NT2/D1 (cell line): ENCODE measurements at regions not wholly inside any gene's neighbourhood (a gene's known extent, or its start where the extent isn't known, plus 50 kb on each side); places are given as distances from the start of the nearest gene placed in this dataset.

ENCODE experiments used
- YY1 ChIP-seq: IDR thresholded peaks from 2 replicates; pipeline ENCODE4 v1.6.1; 2011; ENCODE audit not compliant: insufficient read length, insufficient read depth
- ZNF274 ChIP-seq: IDR thresholded peaks from 2 replicates; pipeline ENCODE4 v1.6.1; 2011; ENCODE audit warnings: mild to moderate bottlenecking, low read depth, low read length

GRCh38 chr12:24424376-24424775, 474.9 kb upstream of the SOX5 start:
- no peak for TF ChIP-seq ZNF274
- no peak for TF ChIP-seq YY1
